TTC549 (cell line): ENCODE measurements at regions not wholly inside any gene's neighbourhood (a gene's known extent, or its start where the extent isn't known, plus 50 kb on each side); places are given as distances from the start of the nearest gene placed in this dataset.
"Not testable (repeated sequence)": the region's sequence is repeated elsewhere in the genome, so short reads cannot be mapped to it uniquely, and the experiment has no call there.

Experiments used
- FAIRE-seq: peaks from 2 replicates; lab custom pipeline; 2012; peaks lifted over from hg19 to GRCh38; lab: Jason Lieb, UNC

DNA sequence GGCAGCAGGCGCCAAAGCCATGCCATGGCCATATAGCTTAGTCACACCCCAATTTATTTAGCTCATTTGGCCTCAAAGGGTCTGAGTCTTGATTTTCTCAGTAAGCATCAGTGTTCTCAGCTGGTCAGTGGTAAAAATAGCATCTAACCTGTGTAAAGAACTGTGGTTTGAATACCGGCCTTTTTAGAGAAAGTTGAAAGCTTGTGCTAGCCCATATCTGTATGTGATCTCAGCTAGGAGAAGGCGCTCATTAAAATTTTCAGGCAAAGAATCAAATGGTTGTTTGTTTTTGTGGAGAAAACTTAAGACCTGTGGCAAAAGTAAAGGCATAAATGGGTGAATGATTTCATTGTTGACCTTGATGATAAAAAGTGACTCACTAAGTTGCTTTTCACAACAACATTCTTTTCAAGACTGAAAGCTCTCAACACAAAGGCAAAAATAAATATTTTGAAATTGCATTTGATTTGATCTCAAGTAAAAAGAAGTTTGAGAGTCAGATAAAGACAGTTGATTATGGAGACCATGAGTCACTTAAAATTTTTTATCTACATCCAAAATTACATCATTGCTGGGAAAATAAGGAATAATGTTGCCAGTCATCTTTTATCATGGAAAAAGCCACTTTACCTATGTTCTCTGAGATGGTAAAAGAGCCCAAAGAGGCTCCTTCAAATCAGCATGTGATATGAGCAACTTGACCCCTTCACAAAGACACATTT is 128.5 kb upstream of the RGS6 start:
- FAIRE-seq, result no peak

DNA sequence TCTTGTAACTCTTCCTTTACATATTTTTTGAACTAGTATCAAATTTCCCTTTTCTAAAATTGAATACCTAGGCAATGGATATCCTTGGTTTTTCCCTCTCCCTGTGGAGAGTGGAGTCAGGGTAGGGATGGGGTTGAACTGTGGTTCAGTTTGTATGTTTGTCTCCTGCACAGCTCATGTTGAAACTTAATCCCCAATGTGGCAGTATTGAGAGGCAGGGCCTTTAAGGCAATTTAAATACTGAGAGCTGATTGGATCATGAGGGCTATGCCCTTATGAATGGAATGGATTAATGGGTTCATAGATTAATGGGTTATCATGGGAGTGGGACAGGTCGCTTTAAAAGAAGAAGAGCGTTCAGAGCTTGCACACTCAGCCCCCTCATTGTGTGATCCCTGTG is 127.2 kb upstream of the RGS6 start:
- no peak for FAIRE-seq

DNA sequence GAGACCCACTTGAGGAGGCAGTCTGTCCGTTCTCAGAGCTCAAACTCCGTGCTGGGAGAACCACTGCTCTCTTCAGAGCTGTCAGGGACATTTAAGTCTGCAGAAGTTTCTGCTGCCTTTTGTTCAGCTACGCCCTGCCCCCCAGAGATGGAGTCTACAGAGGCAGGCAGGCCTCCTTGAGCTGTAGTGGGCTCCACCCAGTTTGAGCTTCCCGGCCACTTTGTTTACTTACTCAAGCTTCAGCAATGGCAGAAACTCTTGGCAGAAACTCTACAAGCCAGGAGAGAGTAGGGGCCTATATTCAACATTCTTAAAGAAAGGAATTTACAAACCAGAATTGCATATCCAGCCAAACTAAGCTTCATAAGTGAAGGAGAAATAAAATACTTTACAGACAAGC is 125.2 kb upstream of the RGS6 start:
- FAIRE-seq, result not testable (repeated sequence)

DNA sequence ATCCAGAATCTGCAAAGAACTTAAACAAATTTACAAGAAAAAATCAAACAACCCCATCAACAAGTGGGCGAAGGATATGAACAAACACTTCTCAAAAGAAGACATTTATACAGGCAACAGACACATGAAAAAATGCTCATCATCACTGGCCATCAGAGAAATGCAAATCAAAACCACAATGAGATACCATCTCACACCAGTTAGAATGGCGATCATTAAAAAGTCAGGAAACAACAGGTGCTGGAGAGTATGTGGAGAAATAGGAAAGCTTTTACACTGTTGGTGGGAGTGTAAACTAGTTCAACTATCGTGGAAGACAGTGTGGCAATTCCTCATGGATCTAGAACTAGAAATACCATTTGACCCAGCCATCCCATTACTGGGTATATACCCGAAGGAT is 121.4 kb upstream of the RGS6 start:
- FAIRE-seq, result not testable (repeated sequence)

DNA sequence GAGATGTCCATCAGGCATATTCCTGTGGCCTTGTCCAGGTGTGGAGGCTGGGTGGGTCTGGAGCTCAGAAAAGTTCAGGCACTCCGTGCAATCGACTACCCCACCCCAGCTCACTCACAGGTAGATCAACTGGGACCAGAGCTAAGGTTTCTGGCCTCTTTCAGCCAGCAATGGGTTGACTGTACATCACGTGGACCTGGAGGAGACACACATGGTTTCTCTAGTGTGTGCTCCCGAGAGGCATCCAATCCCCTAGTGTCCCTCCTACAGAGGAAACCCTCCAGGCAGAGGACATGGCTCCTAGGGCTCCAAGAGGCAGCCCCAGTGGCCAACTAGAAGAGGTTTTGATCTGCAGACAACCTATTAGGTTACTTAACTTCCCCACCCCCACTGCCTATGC is 119.5 kb upstream of the RGS6 start:
- FAIRE-seq, result no peak

DNA sequence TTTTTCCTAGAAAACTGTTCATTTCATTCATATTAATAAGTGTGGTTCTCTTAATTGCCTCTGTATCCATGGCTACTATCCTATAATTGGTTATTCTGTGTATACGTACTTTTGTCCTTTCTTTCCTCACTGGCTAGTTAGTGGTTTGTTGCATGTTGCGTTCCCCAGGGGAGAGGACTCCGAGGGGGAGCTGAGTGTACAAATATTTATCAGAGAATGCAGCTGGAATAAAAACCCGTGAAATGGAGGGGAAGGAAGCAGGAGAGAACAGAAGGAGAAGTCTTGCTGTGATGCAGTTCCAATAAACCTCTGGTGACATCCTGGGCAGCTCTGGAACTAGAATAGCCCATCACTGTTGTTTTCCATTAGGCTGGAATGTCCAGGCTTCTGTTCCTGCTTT is 117.1 kb upstream of the RGS6 start:
- FAIRE-seq, result no peak

DNA sequence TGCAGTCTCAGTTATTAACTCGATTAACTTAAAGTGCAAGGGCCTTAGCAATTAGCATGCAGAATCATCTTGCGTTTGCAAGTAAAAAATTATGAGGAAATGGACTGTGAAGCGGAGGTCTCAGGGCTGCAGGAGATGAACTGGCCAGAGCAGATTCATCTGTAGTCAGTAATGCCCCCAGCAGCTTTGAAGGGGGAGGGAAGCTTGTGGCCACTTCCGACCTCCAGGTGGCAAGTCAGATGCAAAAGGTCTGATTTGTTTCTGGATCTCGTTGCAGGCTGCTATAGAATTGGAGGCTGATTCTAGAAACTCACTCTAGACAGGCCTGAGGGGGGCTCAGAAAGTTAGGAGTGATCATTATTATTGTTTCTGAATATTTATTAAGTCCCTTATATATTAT is 107.4 kb upstream of the RGS6 start:
- FAIRE-seq, result no peak

DNA sequence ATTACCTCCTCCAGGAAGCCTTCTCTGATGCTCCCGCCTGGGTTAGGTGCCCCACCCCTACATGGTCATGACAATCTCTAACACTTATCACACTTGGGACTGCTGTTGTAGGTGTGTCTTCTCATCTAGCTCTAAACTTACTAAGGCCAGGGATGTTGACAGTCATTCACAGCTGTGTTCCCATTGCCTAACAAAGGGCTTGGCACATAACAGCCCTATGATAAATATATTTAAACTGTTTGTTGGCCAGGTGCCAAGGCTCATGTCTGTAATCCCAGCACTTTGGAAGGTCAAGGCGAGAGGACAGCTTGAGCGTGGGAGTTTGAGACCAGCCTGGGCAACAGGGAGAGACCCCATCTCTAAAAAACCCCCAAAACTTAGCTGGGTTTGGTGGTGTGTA is 98.8 kb upstream of the RGS6 start:
- FAIRE-seq, result no peak

DNA sequence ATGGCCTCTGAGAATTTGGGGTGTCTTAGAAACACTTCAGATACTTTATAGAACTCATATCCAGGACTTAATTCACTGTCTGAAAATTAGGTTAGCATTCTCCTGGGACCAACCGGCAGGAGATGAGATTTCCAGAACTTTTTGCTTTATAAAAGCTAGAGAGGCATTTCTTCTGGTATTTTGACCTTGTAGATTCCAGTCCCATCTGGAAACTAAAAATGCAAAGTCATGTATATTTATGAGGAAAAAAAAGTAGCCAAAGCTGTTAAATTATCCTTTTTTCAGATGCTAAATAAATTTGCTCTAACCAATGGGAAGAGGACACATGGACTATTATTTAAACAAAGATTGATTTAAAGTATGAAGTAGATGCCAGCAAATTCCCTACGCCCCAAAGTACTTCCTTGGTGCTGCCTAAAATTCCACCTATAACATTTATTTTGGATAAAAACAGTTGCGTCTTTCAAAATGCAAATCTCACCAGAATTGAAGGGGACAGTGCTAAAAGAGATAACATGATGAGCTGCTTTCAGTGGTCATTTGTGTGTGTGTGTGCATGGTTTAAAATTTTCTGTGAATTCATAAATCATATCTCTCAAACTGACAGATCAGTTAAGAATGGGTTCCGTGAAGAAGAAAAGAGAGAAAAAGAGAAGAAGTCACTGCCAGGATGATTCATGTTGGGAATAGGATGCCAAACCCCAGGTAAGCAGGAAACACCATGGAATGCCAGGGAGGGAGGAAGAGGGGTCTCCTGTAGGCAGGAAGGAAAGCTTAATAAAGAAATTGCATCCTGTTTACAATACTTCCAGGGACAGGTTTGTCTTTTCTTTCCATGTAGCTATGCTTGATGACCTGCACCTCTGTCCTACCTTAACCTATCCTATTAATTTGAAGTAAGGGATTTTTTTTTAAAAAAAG is 97.7 kb upstream of the RGS6 start:
- no peak for FAIRE-seq

DNA sequence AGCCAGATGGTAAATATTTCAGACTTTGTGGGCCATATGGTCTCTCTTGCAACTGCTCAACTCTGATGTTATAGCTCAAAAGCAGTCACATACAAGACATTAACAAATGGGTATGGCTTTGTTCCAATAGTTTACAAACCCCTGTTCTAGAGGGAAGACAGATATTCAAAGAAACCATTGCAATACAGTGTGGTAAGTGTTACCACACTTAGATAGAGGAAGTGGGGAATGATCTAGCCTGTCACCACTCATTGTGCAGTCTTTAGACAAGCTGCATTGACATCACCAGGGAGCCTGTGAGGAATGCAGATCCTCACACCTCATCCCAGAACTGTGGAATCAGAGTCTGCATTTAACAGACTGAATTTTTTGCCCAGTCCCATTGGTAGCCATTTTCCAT is 80.0 kb upstream of the RGS6 start:
- FAIRE-seq, result no peak

DNA sequence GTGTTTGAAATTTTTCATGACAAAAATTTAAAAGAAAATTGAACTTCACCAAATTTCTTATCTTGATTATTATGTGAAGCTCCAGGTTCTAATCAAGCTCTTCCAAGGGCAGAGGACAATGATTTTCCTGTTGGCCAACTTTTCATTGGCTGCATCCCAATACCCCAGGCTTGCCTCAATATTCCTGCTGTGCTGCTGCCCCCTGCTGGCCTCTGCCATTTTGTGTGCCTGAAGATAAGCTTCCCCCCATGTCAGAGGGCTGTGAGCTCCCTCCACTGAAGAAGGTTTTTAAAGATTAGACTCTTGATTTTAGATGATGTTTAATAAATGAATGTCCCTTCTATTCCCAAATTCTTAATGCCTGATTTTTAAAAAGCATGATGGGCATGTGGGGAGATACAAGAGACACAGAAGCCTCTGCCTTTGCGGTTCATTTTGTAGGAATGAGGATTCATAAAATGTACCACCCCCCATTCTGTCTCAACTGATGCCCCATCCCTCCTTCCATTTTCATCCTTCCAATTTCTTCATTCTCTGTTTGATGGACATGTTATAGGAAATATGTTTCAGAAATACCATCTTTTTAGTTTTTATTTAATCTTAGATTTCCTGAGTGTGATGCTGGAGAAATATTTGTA is 76.7 kb upstream of the RGS6 start:
- peak; percentile 40 for FAIRE-seq

DNA sequence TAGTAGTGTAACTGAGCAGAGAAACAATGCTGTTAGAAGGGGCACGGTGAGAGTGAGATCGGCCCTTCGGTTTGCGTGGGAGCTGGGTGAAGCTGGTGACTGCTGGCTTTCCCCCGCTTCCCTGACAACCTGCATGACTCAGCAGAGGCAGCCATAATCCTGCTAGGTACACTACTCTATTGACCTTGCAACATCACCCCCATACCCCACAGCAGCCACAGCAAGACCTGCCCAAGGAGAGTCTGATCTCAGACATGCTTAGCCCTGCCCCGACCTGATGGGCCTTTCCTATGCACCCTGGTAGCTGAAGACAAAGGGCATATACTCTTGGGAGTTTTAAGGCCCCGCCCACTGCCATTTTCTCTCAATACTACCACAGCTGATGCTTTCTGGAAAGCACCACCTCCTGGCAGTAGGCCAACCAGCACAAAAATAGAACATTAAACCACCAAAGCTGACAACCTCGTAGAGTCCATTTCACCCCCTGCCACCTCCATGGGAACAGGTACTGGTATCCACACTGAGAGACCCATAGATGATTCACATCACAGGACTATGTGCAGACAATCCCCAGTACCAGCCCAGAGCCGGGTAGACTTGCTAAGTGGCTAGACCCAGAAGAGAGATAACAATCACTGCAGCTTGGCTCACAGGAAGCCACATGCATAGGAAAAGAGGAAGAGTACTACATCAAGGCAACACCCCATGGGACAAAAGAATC is 75.9 kb upstream of the RGS6 start:
- FAIRE-seq, result no peak

DNA sequence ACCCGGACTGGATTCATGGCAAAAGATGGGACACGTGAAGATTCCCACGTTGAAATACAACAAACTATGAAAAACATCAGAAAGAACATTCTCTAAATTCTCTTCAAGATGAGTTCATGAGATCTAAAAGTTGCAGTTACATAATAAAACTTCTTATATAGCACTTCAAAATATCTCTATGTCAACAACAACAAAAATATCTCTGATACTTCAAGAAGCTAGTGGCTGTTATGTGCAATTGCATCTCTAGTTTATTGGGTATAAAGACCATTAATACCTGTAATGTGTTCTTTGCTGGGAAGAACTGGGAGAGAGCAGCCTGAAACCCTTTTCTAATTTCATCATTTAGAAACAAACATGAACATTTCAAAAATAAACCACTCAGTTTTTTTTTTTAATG is 69.2 kb upstream of the RGS6 start:
- no peak for FAIRE-seq

DNA sequence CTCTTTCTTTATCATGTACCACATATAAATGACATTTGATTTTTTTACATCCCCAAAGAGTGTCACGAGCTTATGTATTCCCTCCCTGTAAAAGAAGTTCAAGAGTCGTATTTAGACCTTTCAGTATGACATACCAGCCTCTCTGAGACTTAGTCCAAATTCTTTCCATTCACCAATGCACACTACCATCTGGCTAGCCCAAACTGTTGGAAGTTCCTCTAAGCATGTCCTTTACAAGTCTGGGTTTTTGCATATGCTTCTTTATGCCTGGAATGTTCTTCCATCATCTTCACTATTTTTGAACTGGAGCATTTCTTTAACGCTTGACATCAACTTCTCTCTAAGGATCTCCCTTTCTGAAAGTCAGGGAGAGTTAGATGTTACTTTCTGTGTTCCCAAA is 68.5 kb upstream of the RGS6 start:
- no peak for FAIRE-seq
